ENCODE measurements at regions not wholly inside any gene's neighbourhood (a gene's known extent, or its start where the extent isn't known, plus 50 kb on each side); places are given as distances from the start of the nearest gene placed in this dataset.

GRCh38 chr10:105699504-105699903 is 1058.4 kb downstream of the SORCS3 start:
- no peak for DNase-seq (ENCODE audit: low spot score)
- no peak for ATAC-seq (ENCODE audit: low FRiP score)
- no peak for TF ChIP-seq CTCF (IDR thresholded peaks at IDR 0.05)

- ATAC-seq (ENCODE audit: low FRiP score): no peak
- no peak for TF ChIP-seq CTCF (IDR thresholded peaks at IDR 0.05)
These were observed 1057.5 kb downstream of the SORCS3 start for GRCh38 chr10:105698592-105698991.

GRCh38 chr10:105697290-105697780 is 1056.2 kb downstream of the SORCS3 start:
- no peak for TF ChIP-seq CTCF (IDR thresholded peaks at IDR 0.05)
- ATAC-seq (ENCODE audit: low FRiP score) (no peak), DNase-seq (ENCODE audit: low spot score) (no peak)

More at GRCh38 chr10:105698592-105698991, 1057.5 kb downstream of the SORCS3 start:
- no peak for DNase-seq (ENCODE audit: low spot score)

GRCh38 chr10:105691811-105692210 is 1050.7 kb downstream of the SORCS3 start:
- DNase-seq (ENCODE audit: low spot score) (no peak), ATAC-seq (ENCODE audit: low FRiP score) (no peak)
- no peak for TF ChIP-seq CTCF (IDR thresholded peaks at IDR 0.05)

GRCh38 chr10:105682911-105683310 is 1041.8 kb downstream of the SORCS3 start:
- TF ChIP-seq CTCF (IDR thresholded peaks at IDR 0.05): no peak
- no peak for ATAC-seq (ENCODE audit: low FRiP score)
- DNase-seq (ENCODE audit: low spot score): no peak

GRCh38 chr10:105681051-105681450 is 1040.0 kb downstream of the SORCS3 start:
- no peak for DNase-seq (ENCODE audit: low spot score)
- TF ChIP-seq CTCF (IDR thresholded peaks at IDR 0.05): no peak
- no peak for ATAC-seq (ENCODE audit: low FRiP score)

GRCh38 chr10:105679781-105680180 is 1038.7 kb downstream of the SORCS3 start:
- DNase-seq (ENCODE audit: low spot score) (no peak), ATAC-seq (ENCODE audit: low FRiP score) (no peak)
- no peak for TF ChIP-seq CTCF (IDR thresholded peaks at IDR 0.05)

Data from omental fat pad (tissue), 3 donors.